ENCODE measurements at regions not wholly inside any gene's neighbourhood (a gene's known extent, or its start where the extent isn't known, plus 50 kb on each side); places are given as distances from the start of the nearest gene placed in this dataset.
"Not testable (repeated sequence)": the region's sequence is repeated elsewhere in the genome, so short reads cannot be mapped to it uniquely, and the experiment has no call there.

GRCh38 chr2:91742973-91743490 is 3051.6 kb downstream of the RPIA start:
- DNase-seq; H3K27me3 Mint-ChIP-seq; H3K9me3 ChIP-seq; H3K9me3 Mint-ChIP-seq; H3K27ac ChIP-seq (ENCODE audit: low read length); H3K4me1 ChIP-seq (ENCODE audit: control insufficient read depth in 1 of 2, extremely low read depth in 1 of 2, insufficient read depth in 2 of 2, low read length in 2 of 2); ATAC-seq (replicated peaks in 1 of 4); H3K4me3 Mint-ChIP-seq; CTCF ChIA-PET; H3K27ac Mint-ChIP-seq; H3K36me3 ChIP-seq (ENCODE audit: control insufficient read depth in 2 of 2, extremely low read depth in 1 of 2, insufficient read depth in 1 of 2, low read length in 1 of 2); H3K4me3 ChIP-seq (ENCODE audit: control insufficient read depth in 1 of 2, extremely low read depth in 1 of 2, low read length in 1 of 2); POLR2A ChIA-PET; H3K4me1 Mint-ChIP-seq; H3K36me3 Mint-ChIP-seq; H3K27me3 ChIP-seq (replicated peaks in 1 of 2; ENCODE audit: control insufficient read depth in 2 of 2, extremely low read depth in 1 of 2, insufficient read depth in 2 of 2, low read length in 1 of 2): not testable (repeated sequence)
- WGBS (ENCODE audit: insufficient coverage), result 53% methylated on average over 7 of the region's 8 CpGs

DNA sequence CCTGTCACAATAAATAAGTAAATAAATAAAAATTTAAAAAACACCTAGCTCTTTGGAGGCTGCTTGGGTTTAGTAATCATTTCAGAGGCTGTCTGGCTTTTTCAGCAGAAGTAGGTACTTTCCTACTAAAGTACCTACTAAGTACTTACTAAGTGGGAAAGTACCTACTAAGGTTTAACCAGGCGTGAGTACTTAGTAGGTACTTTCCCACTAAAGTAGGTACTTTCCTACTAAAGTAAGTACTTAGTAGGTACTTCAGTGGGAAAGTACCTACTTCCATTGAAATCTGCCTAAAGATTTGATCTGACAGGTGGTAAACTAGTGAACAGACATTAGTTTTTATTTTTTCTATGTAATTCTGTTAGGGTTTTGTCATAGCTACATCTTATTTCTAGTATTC is 3052.4 kb downstream of the RPIA start:
- H3K27ac ChIP-seq (ENCODE audit: low read length); H3K27ac Mint-ChIP-seq; H3K9me3 Mint-ChIP-seq; H3K4me1 ChIP-seq (ENCODE audit: control insufficient read depth in 1 of 2, extremely low read depth in 1 of 2, insufficient read depth in 2 of 2, low read length in 2 of 2); H3K27me3 ChIP-seq (replicated peaks in 1 of 2; ENCODE audit: control insufficient read depth in 2 of 2, extremely low read depth in 1 of 2, insufficient read depth in 2 of 2, low read length in 1 of 2); CTCF ChIA-PET; H3K36me3 ChIP-seq (ENCODE audit: control insufficient read depth in 2 of 2, extremely low read depth in 1 of 2, insufficient read depth in 1 of 2, low read length in 1 of 2); H3K27me3 Mint-ChIP-seq; ATAC-seq (replicated peaks in 1 of 4); H3K4me3 Mint-ChIP-seq; H3K36me3 Mint-ChIP-seq; H3K9me3 ChIP-seq; DNase-seq; H3K4me3 ChIP-seq (ENCODE audit: control insufficient read depth in 1 of 2, extremely low read depth in 1 of 2, low read length in 1 of 2); H3K4me1 Mint-ChIP-seq; POLR2A ChIA-PET: not testable (repeated sequence)
- WGBS (ENCODE audit: insufficient coverage), result no CpG with 5 or more reads among the region's 1 CpG

GRCh38 chr2:91744700-91745141 is 3053.2 kb downstream of the RPIA start:
- H3K4me1 ChIP-seq (ENCODE audit: control insufficient read depth in 1 of 2, extremely low read depth in 1 of 2, insufficient read depth in 2 of 2, low read length in 2 of 2); CTCF ChIA-PET; H3K27me3 ChIP-seq (replicated peaks in 1 of 2; ENCODE audit: control insufficient read depth in 2 of 2, extremely low read depth in 1 of 2, insufficient read depth in 2 of 2, low read length in 1 of 2); POLR2A ChIA-PET; H3K36me3 Mint-ChIP-seq; H3K9me3 ChIP-seq; H3K4me3 ChIP-seq (ENCODE audit: control insufficient read depth in 1 of 2, extremely low read depth in 1 of 2, low read length in 1 of 2); H3K4me3 Mint-ChIP-seq; DNase-seq; H3K36me3 ChIP-seq (ENCODE audit: control insufficient read depth in 2 of 2, extremely low read depth in 1 of 2, insufficient read depth in 1 of 2, low read length in 1 of 2); H3K27ac Mint-ChIP-seq; ATAC-seq (replicated peaks in 1 of 4); H3K27ac ChIP-seq (ENCODE audit: low read length); H3K4me1 Mint-ChIP-seq: not testable (repeated sequence)
- peaks cover 3 to 11% of the 10 kb centered on the region in 2 donors for H3K27me3 Mint-ChIP-seq
- WGBS (ENCODE audit: insufficient coverage), result no CpG with 5 or more reads among the region's 16 CpGs
- peaks cover 3 to 10% (median 8%) of the 10 kb centered on the region in 3 donors for H3K9me3 Mint-ChIP-seq

- Histone ChIP-seq H3K9me3 (no peaks in the 10 kb centered on the region), H3K27ac (ENCODE audit: low read length) (no peak overlapping the region), H3K4me1 (ENCODE audit: control insufficient read depth in 1 of 2, extremely low read depth in 1 of 2, insufficient read depth in 2 of 2, low read length in 2 of 2) (no peaks in the 10 kb centered on the region), H3K36me3 (ENCODE audit: control insufficient read depth in 2 of 2, extremely low read depth in 1 of 2, insufficient read depth in 1 of 2, low read length in 1 of 2) (no peaks in the 10 kb centered on the region), H3K4me3 (ENCODE audit: control insufficient read depth in 1 of 2, extremely low read depth in 1 of 2, low read length in 1 of 2) (no peak overlapping the region), H3K27me3 (replicated peaks in 1 of 2; ENCODE audit: control insufficient read depth in 2 of 2, extremely low read depth in 1 of 2, insufficient read depth in 2 of 2, low read length in 1 of 2) (no peaks in the 10 kb centered on the region)
- ATAC-seq (replicated peaks in 1 of 4) (peak; percentile 61 to 84 (median 77)), DNase-seq (peak in 4 of 35 experiments; percentile 1 to 30 (median 6))
- H3K9me3 Mint-ChIP-seq, result peaks cover 3 to 8% (median 6%) of the 10 kb centered on the region in 3 donors
- no peaks in the 10 kb centered on the region for H3K36me3 Mint-ChIP-seq
- H3K4me3 Mint-ChIP-seq, result no peak overlapping the region
- H3K27ac Mint-ChIP-seq, result no peak overlapping the region
- WGBS (ENCODE audit: insufficient coverage), result 38% methylated on average over 42 of the region's 52 CpGs
- no peaks in the 10 kb centered on the region for H3K4me1 Mint-ChIP-seq
- ChIA-PET CTCF (no interaction called here), POLR2A (no interaction called here)
- H3K27me3 Mint-ChIP-seq, result peaks cover 3 to 8% of the 10 kb centered on the region in 2 donors
Observed at GRCh38 chr2:91748902-91749301, 3057.4 kb downstream of the RPIA start.

DNA sequence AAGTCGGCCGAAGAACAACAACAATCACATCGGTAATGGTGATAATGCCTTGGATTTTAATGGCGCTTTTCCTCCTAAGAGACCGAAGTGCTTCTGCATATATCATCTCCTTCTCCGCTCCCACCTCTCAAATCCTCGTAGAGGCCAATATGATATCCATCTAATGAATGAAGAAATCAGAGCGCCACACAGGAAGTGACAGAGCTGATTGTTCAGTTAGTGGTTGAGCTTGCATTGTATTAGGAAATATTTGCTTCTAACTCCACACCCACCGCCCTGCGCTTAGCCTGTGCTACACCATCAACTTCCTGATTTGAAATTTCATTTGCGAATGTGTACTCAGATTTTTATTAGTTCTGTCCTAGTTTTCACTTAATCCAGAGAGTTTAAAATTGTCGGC is 3058.2 kb downstream of the RPIA start:
- H3K27me3 Mint-ChIP-seq; H3K27me3 ChIP-seq (replicated peaks in 1 of 2; ENCODE audit: control insufficient read depth in 2 of 2, extremely low read depth in 1 of 2, insufficient read depth in 2 of 2, low read length in 1 of 2); H3K36me3 ChIP-seq (ENCODE audit: control insufficient read depth in 2 of 2, extremely low read depth in 1 of 2, insufficient read depth in 1 of 2, low read length in 1 of 2); H3K9me3 Mint-ChIP-seq; POLR2A ChIA-PET; H3K9me3 ChIP-seq; H3K4me1 Mint-ChIP-seq; H3K4me3 Mint-ChIP-seq; CTCF ChIA-PET; H3K27ac ChIP-seq (ENCODE audit: low read length); H3K4me1 ChIP-seq (ENCODE audit: control insufficient read depth in 1 of 2, extremely low read depth in 1 of 2, insufficient read depth in 2 of 2, low read length in 2 of 2); H3K36me3 Mint-ChIP-seq; DNase-seq; H3K27ac Mint-ChIP-seq; ATAC-seq (replicated peaks in 1 of 4); H3K4me3 ChIP-seq (ENCODE audit: control insufficient read depth in 1 of 2, extremely low read depth in 1 of 2, low read length in 1 of 2): not testable (repeated sequence)
- WGBS (ENCODE audit: insufficient coverage), result no CpG with 5 or more reads among the region's 12 CpGs

- CTCF ChIA-PET; H3K27me3 Mint-ChIP-seq; H3K27ac Mint-ChIP-seq; H3K9me3 Mint-ChIP-seq; DNase-seq; H3K4me1 ChIP-seq (ENCODE audit: control insufficient read depth in 1 of 2, extremely low read depth in 1 of 2, insufficient read depth in 2 of 2, low read length in 2 of 2); H3K36me3 ChIP-seq (ENCODE audit: control insufficient read depth in 2 of 2, extremely low read depth in 1 of 2, insufficient read depth in 1 of 2, low read length in 1 of 2); H3K36me3 Mint-ChIP-seq; H3K9me3 ChIP-seq; ATAC-seq (replicated peaks in 1 of 4); POLR2A ChIA-PET; H3K27ac ChIP-seq (ENCODE audit: low read length); H3K4me3 Mint-ChIP-seq; H3K4me1 Mint-ChIP-seq; H3K4me3 ChIP-seq (ENCODE audit: control insufficient read depth in 1 of 2, extremely low read depth in 1 of 2, low read length in 1 of 2); H3K27me3 ChIP-seq (replicated peaks in 1 of 2; ENCODE audit: control insufficient read depth in 2 of 2, extremely low read depth in 1 of 2, insufficient read depth in 2 of 2, low read length in 1 of 2): not testable (repeated sequence)
- no CpG with 5 or more reads among the region's 5 CpGs for WGBS (ENCODE audit: insufficient coverage)
Observed at GRCh38 chr2:91759361-91759941, 3068.0 kb downstream of the RPIA start.

DNA sequence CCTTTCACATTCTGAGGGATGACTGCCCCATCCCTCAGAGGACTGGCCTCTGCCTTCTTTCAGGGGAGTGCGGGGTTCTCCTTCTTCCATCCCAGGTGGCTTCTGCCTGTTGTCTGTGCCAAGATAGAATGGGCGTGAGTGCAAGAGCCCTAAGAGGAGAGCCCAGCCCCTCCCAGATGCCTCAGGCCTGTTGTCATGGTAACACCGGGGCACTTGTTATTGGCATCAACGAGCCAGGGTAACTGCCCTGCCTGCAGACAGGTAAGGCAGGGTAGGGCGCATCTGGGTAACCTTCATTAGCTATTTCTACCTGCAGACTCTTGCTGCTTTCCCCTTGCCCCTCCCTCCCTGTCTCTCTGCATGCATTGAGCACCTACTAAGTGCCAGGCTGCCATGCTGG is 3069.2 kb downstream of the RPIA start:
- H3K4me3 Mint-ChIP-seq; CTCF ChIA-PET; ATAC-seq (replicated peaks in 1 of 4); H3K9me3 ChIP-seq; H3K27me3 Mint-ChIP-seq; H3K27ac Mint-ChIP-seq; H3K4me1 ChIP-seq (ENCODE audit: control insufficient read depth in 1 of 2, extremely low read depth in 1 of 2, insufficient read depth in 2 of 2, low read length in 2 of 2); H3K27me3 ChIP-seq (replicated peaks in 1 of 2; ENCODE audit: control insufficient read depth in 2 of 2, extremely low read depth in 1 of 2, insufficient read depth in 2 of 2, low read length in 1 of 2); H3K4me3 ChIP-seq (ENCODE audit: control insufficient read depth in 1 of 2, extremely low read depth in 1 of 2, low read length in 1 of 2); H3K4me1 Mint-ChIP-seq; H3K36me3 ChIP-seq (ENCODE audit: control insufficient read depth in 2 of 2, extremely low read depth in 1 of 2, insufficient read depth in 1 of 2, low read length in 1 of 2); H3K36me3 Mint-ChIP-seq; DNase-seq; H3K9me3 Mint-ChIP-seq; POLR2A ChIA-PET; H3K27ac ChIP-seq (ENCODE audit: low read length): not testable (repeated sequence)
- WGBS (ENCODE audit: insufficient coverage), result 67% methylated on average over 3 of the region's 5 CpGs
